Eye (tissue), 1 donor: ENCODE measurements at regions not wholly inside any gene's neighbourhood (a gene's known extent, or its start where the extent isn't known, plus 50 kb on each side); places are given as distances from the start of the nearest gene placed in this dataset.

ENCODE experiments used
- DNase-seq: peaks from one replicate; pipeline ENCODE4 v3.0.0-alpha.2; 2015

GRCh38 chr3:154758109-154758868 is 321.8 kb upstream of the MME start:
- peak; percentile 55 for DNase-seq

- no peak for DNase-seq
Measured at GRCh38 chr3:154753101-154753500, 323.1 kb upstream of the GPR149 start.

- DNase-seq = no peak
Measured at GRCh38 chr3:154749514-154749913, 319.5 kb upstream of the GPR149 start.

- no peak for DNase-seq
Measured at GRCh38 chr3:154745929-154746328, 315.9 kb upstream of the GPR149 start.

- no peak for DNase-seq
Measured at GRCh38 chr3:154745122-154745521, 315.1 kb upstream of the GPR149 start.

GRCh38 chr3:154743418-154743817 is 313.4 kb upstream of the GPR149 start:
- no peak for DNase-seq

GRCh38 chr3:154734468-154734867 is 304.5 kb upstream of the GPR149 start:
- DNase-seq = no peak

- DNase-seq = peak; percentile 62
Measured at GRCh38 chr3:154730186-154730585, 300.2 kb upstream of the GPR149 start.

GRCh38 chr3:154729741-154730140 is 299.8 kb upstream of the GPR149 start:
- peak; percentile 1 for DNase-seq

- no peak for DNase-seq
Measured at GRCh38 chr3:154728285-154728684, 298.3 kb upstream of the GPR149 start.

- DNase-seq = no peak
Measured at GRCh38 chr3:154720921-154721320, 290.9 kb upstream of the GPR149 start.

- no peak for DNase-seq
Measured at GRCh38 chr3:154718053-154718452, 288.1 kb upstream of the GPR149 start.

- DNase-seq = no peak
Measured at GRCh38 chr3:154716170-154716569, 286.2 kb upstream of the GPR149 start.

GRCh38 chr3:154708554-154708953 is 278.6 kb upstream of the GPR149 start:
- DNase-seq = no peak

GRCh38 chr3:154701055-154701454 is 271.1 kb upstream of the GPR149 start:
- DNase-seq = no peak

- DNase-seq = no peak
Measured at GRCh38 chr3:154690413-154690812, 260.4 kb upstream of the GPR149 start.

GRCh38 chr3:154684440-154684839 is 254.4 kb upstream of the GPR149 start:
- DNase-seq = no peak

- DNase-seq = no peak
Measured at GRCh38 chr3:154684021-154684420, 254.0 kb upstream of the GPR149 start.

- peak; percentile 16 for DNase-seq
Measured at GRCh38 chr3:154678041-154678654, 248.2 kb upstream of the GPR149 start.

GRCh38 chr3:154668835-154669234 is 238.8 kb upstream of the GPR149 start:
- DNase-seq = no peak

GRCh38 chr3:154668187-154668586 is 238.2 kb upstream of the GPR149 start:
- DNase-seq = no peak

GRCh38 chr3:154666542-154666941 is 236.6 kb upstream of the GPR149 start:
- DNase-seq = no peak

GRCh38 chr3:154664714-154665113 is 234.7 kb upstream of the GPR149 start:
- DNase-seq = no peak

GRCh38 chr3:154662851-154663250 is 232.9 kb upstream of the GPR149 start:
- DNase-seq = no peak

GRCh38 chr3:154660811-154661210 is 230.8 kb upstream of the GPR149 start:
- peak; percentile 24 for DNase-seq
